Skeletal muscle tissue (tissue), 3 donors: ENCODE measurements at regions not wholly inside any gene's neighbourhood (a gene's known extent, or its start where the extent isn't known, plus 50 kb on each side); places are given as distances from the start of the nearest gene placed in this dataset.

ENCODE experiments used
- H3K27ac ChIP-seq: one replicate; pipeline ENCODE4 v1.7.0; 2013; ENCODE audit warnings: mild to moderate bottlenecking, low read depth, low read length, inconsistent platforms
- H3K27me3 ChIP-seq, 3 donors: one replicate each; pipeline ENCODE4 v1.7.0; 2013; ENCODE audit warnings: low read length in 3 of 3; ENCODE audit not compliant: control insufficient read depth in 3 of 3, insufficient read depth in 3 of 3
- H3K36me3 ChIP-seq, 3 donors: one replicate each; pipeline ENCODE4 v1.7.0; 2013; ENCODE audit warnings: low read length in 3 of 3; ENCODE audit not compliant: control insufficient read depth in 3 of 3, insufficient read depth in 3 of 3
- H3K4me1 ChIP-seq, 3 donors: one replicate each; pipeline ENCODE4 v1.7.0; 2013; ENCODE audit warnings: low read length in 3 of 3, mild to moderate bottlenecking in 3 of 3; ENCODE audit not compliant: control insufficient read depth in 3 of 3, insufficient read depth in 3 of 3
- H3K4me3 ChIP-seq, 3 donors: one replicate each; pipeline ENCODE4 v1.7.0; 2013; ENCODE audit warnings: low read length in 3 of 3
- H3K9ac ChIP-seq, 3 donors: one replicate each; pipeline ENCODE4 v1.7.0; 2013; ENCODE audit warnings: low read length in 3 of 3, mild to moderate bottlenecking in 3 of 3, moderate library complexity in 2 of 3, low read depth in 1 of 3
- H3K9me3 ChIP-seq, 3 donors: one replicate each; pipeline ENCODE4 v1.7.0; 2013; ENCODE audit warnings: low read length in 3 of 3; ENCODE audit not compliant: control insufficient read depth in 3 of 3
- donor health status: Osteomylitis.

DNA sequence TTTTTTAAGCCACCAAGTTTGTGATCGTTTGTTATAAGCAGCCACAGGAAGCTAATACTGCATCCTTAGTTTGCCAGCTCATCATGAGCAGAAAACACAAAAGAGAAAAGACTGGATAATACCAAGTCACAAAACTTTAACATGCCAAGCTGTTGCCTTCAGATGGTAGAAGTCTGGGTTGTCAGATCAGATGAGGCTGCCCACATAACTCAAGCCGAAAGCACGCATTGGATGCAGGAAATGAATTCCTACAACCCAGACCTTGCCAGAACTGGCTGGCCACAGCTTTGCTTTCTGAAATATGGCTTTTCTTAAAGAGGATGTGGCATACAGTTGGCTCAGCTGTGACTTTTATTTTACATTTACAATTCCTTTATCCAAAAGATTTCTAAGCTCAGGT is 118.3 kb upstream of the NEO1 start:
- Histone ChIP-seq H3K27me3 (peaks cover 0 to 5% (median 0%) of the 10 kb centered on the region in 3 donors), H3K9me3 (no peaks in the 10 kb centered on the region), H3K27ac (no peak overlapping the region), H3K4me3 (no peak overlapping the region), H3K36me3 (no peaks in the 10 kb centered on the region), H3K4me1 (peaks cover 2 to 6% (median 5%) of the 10 kb centered on the region in 3 donors), H3K9ac (no peak overlapping the region)

DNA sequence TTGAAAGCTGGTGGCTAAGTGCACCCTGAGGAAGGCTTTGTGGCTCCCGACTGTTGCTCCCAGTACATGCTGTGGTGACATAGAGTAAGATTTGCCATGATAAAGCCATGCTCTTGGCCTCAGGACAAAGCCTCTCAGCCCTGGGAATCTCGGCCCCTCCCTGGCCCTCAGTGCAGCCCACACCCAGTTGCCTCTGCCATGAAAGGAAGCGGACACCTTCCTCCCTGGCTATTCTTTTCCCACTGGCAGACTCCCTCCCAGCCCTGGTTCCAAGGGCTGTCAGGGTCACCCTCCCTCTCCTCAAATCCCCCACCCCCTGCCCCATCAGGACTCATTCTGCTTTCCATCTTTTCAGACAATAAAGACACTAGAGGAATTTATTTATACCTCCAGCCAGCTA is 119.8 kb upstream of the NEO1 start:
- Histone ChIP-seq H3K27me3 (peaks cover 0 to 5% (median 0%) of the 10 kb centered on the region in 3 donors), H3K9ac (no peak overlapping the region), H3K36me3 (no peaks in the 10 kb centered on the region), H3K4me3 (no peak overlapping the region), H3K27ac (no peak overlapping the region), H3K9me3 (no peaks in the 10 kb centered on the region), H3K4me1 (peaks cover 2 to 6% (median 5%) of the 10 kb centered on the region in 3 donors)

DNA sequence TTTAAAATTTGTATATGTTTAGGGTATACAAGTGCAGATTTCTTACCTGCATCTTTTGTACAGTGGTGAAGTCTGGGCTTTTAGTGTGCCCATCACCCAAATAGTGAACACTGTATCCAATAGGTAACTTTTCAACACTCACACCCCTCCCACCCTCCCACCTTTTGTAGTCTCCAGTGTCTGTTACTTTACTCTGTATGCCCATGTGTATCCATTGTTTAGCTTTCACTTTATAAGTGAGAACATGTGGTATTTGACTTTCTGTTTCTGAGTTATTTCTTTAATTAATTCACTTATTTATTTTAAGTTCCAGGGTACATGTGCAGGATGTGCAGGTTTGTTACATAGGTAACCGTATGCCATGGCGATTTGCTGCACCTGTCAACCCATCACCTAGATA is 124.8 kb upstream of the NEO1 start:
- no peak overlapping the region for H3K4me3 ChIP-seq
- H3K36me3 ChIP-seq: no peaks in the 10 kb centered on the region
- no peaks in the 10 kb centered on the region for H3K4me1 ChIP-seq
- peaks cover 0 to 2% (median 0%) of the 10 kb centered on the region in 3 donors for H3K27me3 ChIP-seq
- no peak overlapping the region for H3K9ac ChIP-seq
- no peak overlapping the region for H3K27ac ChIP-seq
- H3K9me3 ChIP-seq: no peaks in the 10 kb centered on the region

DNA sequence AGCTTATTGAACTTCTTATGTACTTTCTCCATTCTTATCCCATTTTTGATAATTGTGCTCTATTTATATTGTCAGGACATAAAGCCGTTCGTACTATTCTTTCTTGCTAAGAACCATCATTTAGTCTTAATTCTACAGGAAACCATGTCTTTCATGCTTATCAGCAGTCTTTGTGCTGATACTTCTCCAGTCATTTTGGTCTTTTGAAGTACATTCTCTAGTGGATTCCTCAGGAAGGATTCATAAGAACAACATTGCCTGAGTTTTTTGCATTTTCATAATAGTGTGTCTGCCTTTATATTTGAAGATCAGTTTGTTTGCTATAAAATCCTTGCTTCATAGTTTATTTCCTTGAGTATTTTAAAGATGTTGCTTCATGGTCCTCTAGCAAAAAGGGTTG is 126.6 kb upstream of the NEO1 start:
- H3K9ac ChIP-seq: no peak overlapping the region
- H3K9me3 ChIP-seq: no peaks in the 10 kb centered on the region
- H3K36me3 ChIP-seq: no peaks in the 10 kb centered on the region
- H3K4me3 ChIP-seq: no peak overlapping the region
- no peak overlapping the region for H3K27ac ChIP-seq
- H3K27me3 ChIP-seq: no peaks in the 10 kb centered on the region
- H3K4me1 ChIP-seq: no peaks in the 10 kb centered on the region

DNA sequence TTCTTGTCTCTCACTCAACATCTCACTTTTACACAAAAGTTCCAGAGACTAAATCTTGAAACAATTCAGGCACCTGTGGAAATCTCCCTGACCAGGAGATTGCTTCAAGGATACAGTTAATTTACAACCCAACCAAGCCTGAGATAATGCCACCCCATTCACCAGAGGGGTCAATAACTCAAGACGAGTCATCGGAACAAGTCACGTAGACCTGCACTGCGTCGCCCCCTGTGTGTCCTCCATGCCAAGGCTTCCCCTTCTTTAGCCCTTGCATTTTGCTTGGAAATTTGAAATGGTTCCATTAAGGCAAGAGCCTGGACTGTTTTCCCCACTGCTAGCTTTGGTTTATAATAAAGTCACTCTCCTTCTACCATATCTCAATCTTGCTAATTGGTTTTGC is 129.0 kb upstream of the NEO1 start:
- Histone ChIP-seq H3K9ac (no peak overlapping the region), H3K4me1 (no peaks in the 10 kb centered on the region), H3K27me3 (no peaks in the 10 kb centered on the region), H3K27ac (no peak overlapping the region), H3K4me3 (no peak overlapping the region), H3K36me3 (no peaks in the 10 kb centered on the region), H3K9me3 (no peaks in the 10 kb centered on the region)

DNA sequence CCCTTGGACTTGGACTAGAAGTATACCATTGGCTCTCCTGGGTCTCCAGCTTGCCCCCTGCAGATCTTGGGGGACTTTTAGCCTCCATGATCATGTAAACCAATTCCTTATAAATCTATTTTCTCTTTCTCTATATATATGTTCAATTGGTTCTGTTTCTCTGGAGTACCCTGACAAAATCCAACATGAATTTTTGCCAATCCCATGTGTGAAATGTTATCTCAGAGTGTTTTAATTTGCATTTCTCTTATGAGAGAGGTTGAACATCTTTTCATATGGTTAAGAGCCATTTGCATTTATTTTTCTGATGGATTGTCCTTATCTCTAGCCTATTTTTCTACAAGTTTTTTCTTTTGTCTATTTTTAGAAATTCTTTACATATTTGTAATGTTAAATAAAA is 131.7 kb upstream of the NEO1 start:
- no peaks in the 10 kb centered on the region for H3K27me3 ChIP-seq
- H3K27ac ChIP-seq: no peak overlapping the region
- no peak overlapping the region for H3K9ac ChIP-seq
- H3K36me3 ChIP-seq: no peaks in the 10 kb centered on the region
- no peaks in the 10 kb centered on the region for H3K9me3 ChIP-seq
- H3K4me1 ChIP-seq: no peaks in the 10 kb centered on the region
- H3K4me3 ChIP-seq: no peak overlapping the region

DNA sequence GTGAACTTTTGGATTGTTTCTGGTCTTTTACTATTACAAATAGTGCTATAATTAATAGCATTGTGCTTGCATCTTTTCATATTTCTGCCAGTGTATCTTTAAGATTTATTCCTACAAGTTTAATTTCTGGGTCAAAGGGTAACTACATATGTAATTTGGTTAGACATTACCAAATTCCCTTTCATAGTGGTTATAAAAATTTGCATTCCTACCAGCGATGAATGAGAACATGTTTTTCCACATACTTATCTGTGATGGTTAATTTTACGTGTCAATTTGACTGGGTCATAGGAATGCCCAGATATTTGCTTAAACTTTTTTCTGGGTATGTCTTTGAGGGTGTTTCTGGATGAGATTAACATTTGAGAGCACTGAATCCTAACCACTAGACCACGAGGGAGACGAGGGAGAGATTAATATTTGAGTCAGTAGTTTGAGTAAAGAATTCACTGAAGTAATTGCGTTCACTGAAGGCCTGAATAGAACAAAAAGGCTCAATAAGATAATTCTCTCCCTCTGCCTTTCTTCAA is 132.3 kb upstream of the NEO1 start:
- Histone ChIP-seq H3K27ac (no peak overlapping the region), H3K27me3 (no peaks in the 10 kb centered on the region), H3K9me3 (no peaks in the 10 kb centered on the region), H3K4me1 (no peaks in the 10 kb centered on the region), H3K36me3 (no peaks in the 10 kb centered on the region), H3K9ac (no peak overlapping the region), H3K4me3 (no peak overlapping the region)

DNA sequence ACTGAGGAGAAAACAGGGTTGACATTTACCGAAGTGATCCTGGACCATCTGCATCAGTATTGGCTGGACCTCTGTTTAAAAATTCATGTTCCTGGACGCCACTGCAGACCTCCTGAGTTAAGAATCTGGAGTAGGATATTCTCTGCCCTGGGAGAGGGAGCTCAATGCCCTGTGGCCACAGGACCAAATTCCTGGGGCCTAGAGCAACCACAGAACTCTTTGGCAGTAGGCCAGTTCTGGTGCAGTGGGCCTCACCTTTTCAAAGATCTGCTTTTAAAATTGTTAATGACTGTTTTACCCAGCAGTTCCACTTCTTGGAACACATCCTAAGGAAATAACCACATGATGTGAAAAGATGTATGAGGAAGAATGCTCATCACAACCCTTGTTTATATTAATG is 133.3 kb upstream of the ADPGK start:
- Histone ChIP-seq H3K36me3 (no peaks in the 10 kb centered on the region), H3K9ac (no peak overlapping the region), H3K4me3 (no peak overlapping the region), H3K27ac (no peak overlapping the region), H3K4me1 (no peaks in the 10 kb centered on the region), H3K9me3 (no peaks in the 10 kb centered on the region), H3K27me3 (no peaks in the 10 kb centered on the region)

DNA sequence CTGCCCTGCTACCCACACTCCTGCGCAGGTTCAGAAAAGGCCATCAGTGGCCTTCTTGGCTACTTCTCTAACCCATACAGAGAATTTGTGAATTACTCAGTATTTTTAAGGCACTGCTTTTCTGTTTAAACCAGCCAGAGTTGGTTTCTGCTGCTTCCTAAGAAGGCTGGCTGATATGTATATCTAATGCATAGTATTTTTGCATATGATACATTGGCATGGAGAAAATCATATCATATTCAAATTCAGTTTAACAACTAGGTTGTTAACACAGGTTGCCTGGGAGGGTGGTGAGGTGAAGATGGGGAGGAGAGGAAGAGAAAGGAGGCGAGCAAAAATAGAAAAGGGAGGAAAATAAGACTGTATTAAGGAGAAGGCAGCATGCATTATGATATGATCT is 132.8 kb upstream of the ADPGK start:
- no peak overlapping the region for H3K9ac ChIP-seq
- H3K27ac ChIP-seq: no peak overlapping the region
- no peaks in the 10 kb centered on the region for H3K36me3 ChIP-seq
- H3K27me3 ChIP-seq: no peaks in the 10 kb centered on the region
- no peaks in the 10 kb centered on the region for H3K4me1 ChIP-seq
- no peaks in the 10 kb centered on the region for H3K9me3 ChIP-seq
- no peak overlapping the region for H3K4me3 ChIP-seq

DNA sequence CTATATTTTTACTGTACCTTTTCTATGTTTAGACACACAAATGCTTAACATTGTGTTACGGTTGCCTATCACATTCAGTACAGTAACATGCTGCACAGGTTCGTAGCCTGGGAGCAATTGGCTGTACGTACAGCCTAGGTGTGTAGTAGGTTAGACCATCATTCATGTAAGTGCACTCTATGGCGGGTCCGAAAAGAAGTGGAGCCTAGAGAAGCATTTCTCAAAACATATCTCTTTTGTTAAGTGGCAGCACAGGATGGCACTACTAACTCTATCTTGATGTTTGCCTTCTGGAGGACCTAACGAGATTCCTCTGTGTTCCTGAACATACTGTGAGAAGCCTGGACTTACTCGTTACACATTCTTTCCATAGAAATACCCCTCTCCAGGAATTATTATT is 132.3 kb upstream of the ADPGK start:
- H3K4me1 ChIP-seq: no peaks in the 10 kb centered on the region
- no peaks in the 10 kb centered on the region for H3K9me3 ChIP-seq
- no peak overlapping the region for H3K27ac ChIP-seq
- H3K36me3 ChIP-seq: no peaks in the 10 kb centered on the region
- H3K27me3 ChIP-seq: no peaks in the 10 kb centered on the region
- H3K9ac ChIP-seq: no peak overlapping the region
- H3K4me3 ChIP-seq: no peak overlapping the region

DNA sequence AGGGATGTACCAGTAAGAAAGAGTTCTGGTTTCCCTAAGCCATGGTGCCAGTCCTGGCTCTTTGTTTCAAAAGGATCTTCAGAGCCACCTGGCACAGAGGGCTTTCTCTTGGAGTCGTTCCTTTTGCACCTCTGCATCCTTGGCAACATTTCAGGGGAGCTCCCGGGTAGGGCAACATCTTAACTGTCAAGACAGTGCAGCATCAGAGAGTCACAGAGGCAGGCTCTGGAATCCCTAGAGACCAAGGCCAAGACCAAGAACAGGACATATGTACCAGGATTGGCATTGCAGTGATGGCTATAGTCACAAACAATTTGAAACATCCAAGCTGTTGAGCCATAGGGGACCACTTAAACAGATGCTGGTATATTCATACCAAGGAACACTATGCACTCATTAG is 129.4 kb upstream of the ADPGK start:
- Histone ChIP-seq H3K9me3 (no peaks in the 10 kb centered on the region), H3K27ac (no peak overlapping the region), H3K4me3 (no peak overlapping the region), H3K9ac (no peak overlapping the region), H3K4me1 (no peaks in the 10 kb centered on the region), H3K27me3 (no peaks in the 10 kb centered on the region), H3K36me3 (no peaks in the 10 kb centered on the region)
